ENCODE measurements at regions not wholly inside any gene's neighbourhood (a gene's known extent, or its start where the extent isn't known, plus 50 kb on each side); places are given as distances from the start of the nearest gene placed in this dataset.
A peak's percentile ranks its signal among the peaks of the same experiment; 100 is the strongest.

DNA sequence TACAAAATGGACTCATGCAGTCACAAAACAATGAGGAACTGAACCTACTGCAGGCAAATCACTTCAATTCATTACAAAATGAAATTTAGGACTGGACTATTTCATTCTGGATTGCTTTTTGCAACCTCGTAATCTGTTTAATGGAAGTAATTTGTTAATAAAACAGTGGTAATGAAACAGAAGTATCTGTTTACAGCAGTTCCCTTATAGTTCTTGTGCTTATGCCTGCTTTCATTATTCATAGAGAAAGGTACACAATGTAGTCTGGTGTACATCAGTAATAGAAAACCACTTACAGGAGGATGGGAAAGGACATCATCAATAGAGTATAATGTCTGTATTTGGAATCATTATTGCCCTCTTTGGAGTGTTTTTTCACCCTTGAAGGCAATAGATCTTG lies 389.2 kb upstream of the NUDT12 start:
- in situ Hi-C loops (cut with HindIII; ENCODE audit: low pct_ligation_motif_present, low sequenced_read_pairs): no loop called here

GRCh38 chr5:103943230-103943629 lies 380.6 kb upstream of the NUDT12 start:
- Histone ChIP-seq H3K36me3 (replicated peaks) (no peaks in the 10 kb centered on the region), H3K27me3 (replicated peaks) (no peaks in the 10 kb centered on the region), H3K4me3 (ENCODE audit: low read depth, low read length) (no peak overlapping the region), H3K27ac (no peak overlapping the region)
- no peak for DNase-seq
- in situ Hi-C loops (cut with HindIII; ENCODE audit: low pct_ligation_motif_present, low sequenced_read_pairs): no loop called here
- TF ChIP-seq, protein P1, sequence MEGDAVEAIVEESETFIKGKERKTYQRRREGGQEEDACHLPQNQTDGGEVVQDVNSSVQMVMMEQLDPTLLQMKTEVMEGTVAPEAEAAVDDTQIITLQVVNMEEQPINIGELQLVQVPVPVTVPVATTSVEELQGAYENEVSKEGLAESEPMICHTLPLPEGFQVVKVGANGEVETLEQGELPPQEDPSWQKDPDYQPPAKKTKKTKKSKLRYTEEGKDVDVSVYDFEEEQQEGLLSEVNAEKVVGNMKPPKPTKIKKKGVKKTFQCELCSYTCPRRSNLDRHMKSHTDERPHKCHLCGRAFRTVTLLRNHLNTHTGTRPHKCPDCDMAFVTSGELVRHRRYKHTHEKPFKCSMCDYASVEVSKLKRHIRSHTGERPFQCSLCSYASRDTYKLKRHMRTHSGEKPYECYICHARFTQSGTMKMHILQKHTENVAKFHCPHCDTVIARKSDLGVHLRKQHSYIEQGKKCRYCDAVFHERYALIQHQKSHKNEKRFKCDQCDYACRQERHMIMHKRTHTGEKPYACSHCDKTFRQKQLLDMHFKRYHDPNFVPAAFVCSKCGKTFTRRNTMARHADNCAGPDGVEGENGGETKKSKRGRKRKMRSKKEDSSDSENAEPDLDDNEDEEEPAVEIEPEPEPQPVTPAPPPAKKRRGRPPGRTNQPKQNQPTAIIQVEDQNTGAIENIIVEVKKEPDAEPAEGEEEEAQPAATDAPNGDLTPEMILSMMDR (IDR thresholded peaks at IDR 0.05; ENCODE audit: low read depth, low read length, missing control alignments): no peak

More for the DNA sequence above, 389.2 kb upstream of the NUDT12 start:
- H3K36me3 ChIP-seq (replicated peaks): no peaks in the 10 kb centered on the region
- H3K27me3 ChIP-seq (replicated peaks): no peaks in the 10 kb centered on the region
- no peak overlapping the region for H3K27ac ChIP-seq
- no peak overlapping the region for H3K4me3 ChIP-seq (ENCODE audit: low read depth, low read length)
- TF ChIP-seq, protein P1 (IDR thresholded peaks at IDR 0.05; ENCODE audit: low read depth, low read length, missing control alignments): no peak
- no peak for DNase-seq

GRCh38 chr5:103942587-103943186 lies 380.1 kb upstream of the NUDT12 start:
- no peak overlapping the region for H3K4me3 ChIP-seq (ENCODE audit: low read depth, low read length)
- DNase-seq: no peak
- H3K27ac ChIP-seq: no peak overlapping the region
- TF ChIP-seq, protein P1 (IDR thresholded peaks at IDR 0.05; ENCODE audit: low read depth, low read length, missing control alignments): peak; percentile 20
- no peaks in the 10 kb centered on the region for H3K36me3 ChIP-seq (replicated peaks)
- in situ Hi-C loops (cut with HindIII; ENCODE audit: low pct_ligation_motif_present, low sequenced_read_pairs): no loop called here
- H3K27me3 ChIP-seq (replicated peaks): no peaks in the 10 kb centered on the region

DNA sequence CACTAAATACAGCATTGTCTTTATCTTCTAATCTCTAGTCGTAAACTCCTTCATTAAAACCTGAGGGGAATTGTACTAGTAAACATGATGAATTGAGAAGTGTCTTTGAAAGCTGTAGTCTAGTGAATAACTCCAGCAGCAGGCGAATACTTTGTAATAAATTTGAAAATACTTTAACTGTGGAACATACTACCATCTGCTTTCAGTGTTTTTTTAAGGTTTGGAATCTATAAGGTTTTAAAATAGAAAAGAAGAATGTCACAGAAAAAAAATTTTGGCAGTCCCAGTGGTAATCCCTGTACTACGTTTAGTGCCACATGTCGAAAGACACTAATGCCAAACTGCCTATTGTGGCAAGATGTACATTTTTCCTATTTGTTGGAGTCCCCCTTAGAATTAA lies 379.0 kb upstream of the NUDT12 start:
- TF ChIP-seq, protein P1 (IDR thresholded peaks at IDR 0.05; ENCODE audit: low read depth, low read length, missing control alignments): no peak
- H3K27ac ChIP-seq: no peak overlapping the region
- no peak overlapping the region for H3K4me3 ChIP-seq (ENCODE audit: low read depth, low read length)
- in situ Hi-C loops (cut with HindIII; ENCODE audit: low pct_ligation_motif_present, low sequenced_read_pairs): no loop called here
- H3K36me3 ChIP-seq (replicated peaks): no peaks in the 10 kb centered on the region
- DNase-seq: no peak
- H3K27me3 ChIP-seq (replicated peaks): no peaks in the 10 kb centered on the region

DNA sequence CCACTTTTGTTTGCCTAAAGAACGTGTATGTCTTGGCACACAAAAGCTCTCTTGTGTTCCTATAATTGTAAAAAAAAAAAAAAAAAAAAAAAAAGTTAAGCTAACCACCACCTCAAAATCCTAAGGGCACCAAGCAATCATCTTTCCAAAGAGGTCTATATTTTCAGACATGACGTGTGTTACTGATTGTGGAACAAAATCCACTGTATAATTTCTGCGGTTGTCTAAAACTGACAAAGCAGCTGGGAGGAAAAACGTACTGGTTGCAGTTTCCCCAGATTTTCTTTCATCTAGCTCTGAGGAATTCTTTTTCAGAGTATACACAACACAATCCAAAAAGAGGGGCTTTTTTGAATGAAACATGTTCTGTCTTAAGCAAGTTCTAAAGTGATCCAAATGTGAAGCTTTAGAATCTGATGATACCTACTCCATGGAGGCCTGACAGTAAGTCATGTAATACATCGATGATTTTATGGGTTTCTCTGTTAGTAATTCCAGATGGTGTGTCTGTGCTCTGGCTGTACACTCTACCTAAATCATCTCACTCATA lies 375.6 kb upstream of the NUDT12 start:
- Histone ChIP-seq H3K27ac (no peak overlapping the region), H3K4me3 (ENCODE audit: low read depth, low read length) (no peak overlapping the region), H3K27me3 (replicated peaks) (no peaks in the 10 kb centered on the region), H3K36me3 (replicated peaks) (no peaks in the 10 kb centered on the region)
- in situ Hi-C loops (cut with HindIII; ENCODE audit: low pct_ligation_motif_present, low sequenced_read_pairs): no loop called here
- TF ChIP-seq, protein P1 (IDR thresholded peaks at IDR 0.05; ENCODE audit: low read depth, low read length, missing control alignments): no peak
- DNase-seq: no peak
